GM18867 (cell line): ENCODE measurements at regions not wholly inside any gene's neighbourhood (a gene's known extent, or its start where the extent isn't known, plus 50 kb on each side); places are given as distances from the start of the nearest gene placed in this dataset.
"Not testable (repeated sequence)": the region's sequence is repeated elsewhere in the genome, so short reads cannot be mapped to it uniquely, and the experiment has no call there.

ENCODE experiments used
- ATAC-seq: cut with Tn5 transposase; IDR thresholded peaks from one replicate; pipeline ENCODE4 v1.9.1; 2021; ENCODE audit warnings: mild to moderate bottlenecking, moderate library complexity; ENCODE audit not compliant: unreplicated experiment

- ATAC-seq, result not testable (repeated sequence)
Observed at GRCh38 chr1:120240181-120240580, 63.9 kb upstream of the SEC22B start.

GRCh38 chr1:120239351-120239750 lies 63.0 kb upstream of the SEC22B start:
- ATAC-seq, result not testable (repeated sequence)

GRCh38 chr1:120238867-120239266 lies 62.5 kb upstream of the SEC22B start:
- not testable (repeated sequence) for ATAC-seq

GRCh38 chr1:120233661-120234018 lies 57.3 kb upstream of the SEC22B start:
- not testable (repeated sequence) for ATAC-seq

GRCh38 chr1:120232834-120233660 lies 56.7 kb upstream of the SEC22B start:
- ATAC-seq, result peak; percentile 56

- not testable (repeated sequence) for ATAC-seq
Observed at GRCh38 chr1:120229835-120230234, 53.5 kb upstream of the SEC22B start.
